Natural killer cell (primary cell): ENCODE measurements at regions not wholly inside any gene's neighbourhood (a gene's known extent, or its start where the extent isn't known, plus 50 kb on each side); places are given as distances from the start of the nearest gene placed in this dataset.
"Not testable (repeated sequence)": the region's sequence is repeated elsewhere in the genome, so short reads cannot be mapped to it uniquely, and the experiment has no call there.

ENCODE experiments used
- ATAC-seq, 3 donors: fragments of 150-1000 bp in 2 of 3; fragments of 200-7000 bp in 1 of 3; cut with Tn5 transposase; 1 replicate in 1 of 3; 2 replicates in 2 of 3; pipeline ENCODE4 v1.10.0; 2021; ENCODE audit warnings: mild to moderate bottlenecking in 2 of 3, moderate library complexity in 2 of 3
- DNase-seq, 2 donors: peaks; one replicate each; pipeline versions ENCODE4 v3.0.0 to v3.0.0-alpha.2; 2013 to 2021; ENCODE audit warnings: mixed read lengths in 1 of 2
- H3K27ac ChIP-seq: one replicate; pipeline ENCODE4 v1.5.1; 2013; ENCODE audit warnings: mild to moderate bottlenecking, low read length
- H3K27me3 ChIP-seq: one replicate; pipeline ENCODE4 v1.6.1; 2013; ENCODE audit warnings: low read length; ENCODE audit not compliant: control insufficient read depth, insufficient read depth
- H3K36me3 ChIP-seq: one replicate; pipeline ENCODE4 v1.6.1; 2013; ENCODE audit warnings: low read length; ENCODE audit not compliant: control insufficient read depth, insufficient read depth
- H3K4me1 ChIP-seq: one replicate; pipeline ENCODE4 v1.6.1; 2013; ENCODE audit warnings: low read length; ENCODE audit not compliant: control insufficient read depth, insufficient read depth
- H3K4me3 ChIP-seq: one replicate; pipeline ENCODE4 v1.5.1; 2013; ENCODE audit warnings: low read length
- H3K9me3 ChIP-seq: one replicate; pipeline ENCODE4 v1.6.1; 2013; ENCODE audit warnings: low read length; ENCODE audit not compliant: control insufficient read depth, insufficient read depth
- H3K27ac Mint-ChIP-seq, 2 donors: one replicate each; pipeline ENCODE4 v1.8.0; 2022; ENCODE audit warnings: mild to moderate bottlenecking in 2 of 2, mixed read lengths in 2 of 2, moderate library complexity in 1 of 2
- H3K27me3 Mint-ChIP-seq, 2 donors: one replicate each; pipeline ENCODE4 v1.8.0; 2022; ENCODE audit warnings: low read depth in 2 of 2, mixed read lengths in 2 of 2
- H3K36me3 Mint-ChIP-seq: one replicate; pipeline ENCODE4 v1.8.0; 2022; ENCODE audit warnings: mixed read lengths
- H3K4me1 Mint-ChIP-seq, 2 donors: one replicate each; pipeline ENCODE4 v1.8.0; 2022; ENCODE audit warnings: mixed read lengths in 2 of 2
- H3K4me3 Mint-ChIP-seq: one replicate; pipeline ENCODE4 v1.8.0; 2022; ENCODE audit warnings: mild to moderate bottlenecking, moderate library complexity, mixed read lengths
- H3K9me3 Mint-ChIP-seq, 2 donors: one replicate each; pipeline ENCODE4 v1.8.0; 2022; ENCODE audit warnings: mixed read lengths in 2 of 2
- WGBS: methylation state at CpG from one replicate; pipeline ENCODE4 v1.1.7; 2013; ENCODE audit warnings: missing lambda C conversion rate; ENCODE audit not compliant: insufficient coverage; 5-methylcytosine and 5-hydroxymethylcytosine counted together
- intact Hi-C: fragments of 100-400 bp; cut with micrococcal nuclease; formaldehyde crosslinking; loops from one replicate; pipeline ENCODE4 v1.14.2; 2022
- TF ChIP-seq, protein P1 (sequence below): fragments of 200-600 bp; IDR thresholded peaks from one replicate; pipeline ENCODE4 v1.8.0; 2022; ENCODE audit warnings: antibody characterized with exemption

DNA sequence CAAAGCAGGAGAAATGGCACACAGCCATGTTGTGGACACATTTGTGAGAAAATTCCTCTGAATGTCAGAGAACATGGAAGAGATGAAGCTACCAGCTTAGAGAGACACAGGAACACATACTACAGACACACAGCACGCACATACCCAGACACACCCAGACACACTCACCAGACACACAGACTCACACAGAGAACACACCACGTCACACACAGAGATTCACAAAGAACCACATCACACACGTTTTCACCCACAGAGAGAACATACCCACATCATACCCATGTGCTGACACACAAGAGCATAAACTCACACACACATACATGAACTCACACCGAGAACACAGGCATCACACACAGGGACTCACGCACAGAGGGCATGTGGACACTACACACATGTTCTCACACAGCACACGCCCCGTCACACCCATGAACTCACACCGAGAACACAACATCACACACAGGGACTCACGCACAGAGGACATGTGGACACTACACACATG is 124.9 kb downstream of the METRNL start:
- Mint-ChIP-seq H3K9me3 (no peaks in the 10 kb centered on the region), H3K27ac (peak overlapping the region; percentile 0 to 98), H3K4me3 (peak overlapping the region; percentile 3), H3K36me3 (no peaks in the 10 kb centered on the region), H3K27me3 (no peaks in the 10 kb centered on the region), H3K4me1 (peaks cover 51 to 62% of the 10 kb centered on the region in 2 donors)
- Histone ChIP-seq H3K9me3 (no peaks in the 10 kb centered on the region), H3K27ac (no peak overlapping the region), H3K4me1 (peaks cover 69% of the 10 kb centered on the region), H3K4me3 (no peak overlapping the region), H3K36me3 (no peaks in the 10 kb centered on the region), H3K27me3 (no peaks in the 10 kb centered on the region)
- DNase-seq: peak in 1 of 2 donors; percentile 41
- WGBS: 82% methylated on average over 4 of the region's 9 CpGs
- intact Hi-C loops: no loop called here
- ATAC-seq: no peak
- TF ChIP-seq, protein P1, sequence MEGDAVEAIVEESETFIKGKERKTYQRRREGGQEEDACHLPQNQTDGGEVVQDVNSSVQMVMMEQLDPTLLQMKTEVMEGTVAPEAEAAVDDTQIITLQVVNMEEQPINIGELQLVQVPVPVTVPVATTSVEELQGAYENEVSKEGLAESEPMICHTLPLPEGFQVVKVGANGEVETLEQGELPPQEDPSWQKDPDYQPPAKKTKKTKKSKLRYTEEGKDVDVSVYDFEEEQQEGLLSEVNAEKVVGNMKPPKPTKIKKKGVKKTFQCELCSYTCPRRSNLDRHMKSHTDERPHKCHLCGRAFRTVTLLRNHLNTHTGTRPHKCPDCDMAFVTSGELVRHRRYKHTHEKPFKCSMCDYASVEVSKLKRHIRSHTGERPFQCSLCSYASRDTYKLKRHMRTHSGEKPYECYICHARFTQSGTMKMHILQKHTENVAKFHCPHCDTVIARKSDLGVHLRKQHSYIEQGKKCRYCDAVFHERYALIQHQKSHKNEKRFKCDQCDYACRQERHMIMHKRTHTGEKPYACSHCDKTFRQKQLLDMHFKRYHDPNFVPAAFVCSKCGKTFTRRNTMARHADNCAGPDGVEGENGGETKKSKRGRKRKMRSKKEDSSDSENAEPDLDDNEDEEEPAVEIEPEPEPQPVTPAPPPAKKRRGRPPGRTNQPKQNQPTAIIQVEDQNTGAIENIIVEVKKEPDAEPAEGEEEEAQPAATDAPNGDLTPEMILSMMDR: no peak

DNA sequence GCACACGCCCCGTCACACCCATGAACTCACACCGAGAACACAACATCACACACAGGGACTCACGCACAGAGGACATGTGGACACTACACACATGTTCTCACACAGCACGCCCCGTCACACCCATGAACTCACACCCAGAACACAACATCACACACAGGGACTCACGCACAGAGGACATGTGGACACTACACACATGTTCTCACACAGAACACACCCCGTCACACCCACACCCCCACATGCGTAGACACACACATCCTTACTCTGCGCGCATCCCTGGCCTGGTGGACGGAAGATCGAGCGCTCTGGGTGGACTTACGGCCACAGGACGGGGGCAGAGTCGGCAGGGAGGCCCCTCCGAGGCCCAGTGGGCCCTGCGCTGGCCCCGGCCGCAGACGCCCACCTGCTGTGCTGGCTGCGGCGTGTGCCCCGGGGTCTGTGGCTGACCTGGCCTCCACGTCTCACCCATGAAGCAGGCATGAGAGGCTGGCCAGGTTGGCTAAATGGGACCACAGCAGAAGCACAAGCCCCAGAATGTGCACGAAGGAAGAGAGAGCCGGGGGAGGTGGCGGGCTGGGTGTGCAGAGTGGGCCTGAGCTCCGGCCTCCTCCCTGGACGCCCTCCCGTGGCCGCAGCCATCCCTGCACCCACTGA is 125.5 kb downstream of the METRNL start:
- peak in 1 of 2 donors; percentile 28 for DNase-seq

DNA sequence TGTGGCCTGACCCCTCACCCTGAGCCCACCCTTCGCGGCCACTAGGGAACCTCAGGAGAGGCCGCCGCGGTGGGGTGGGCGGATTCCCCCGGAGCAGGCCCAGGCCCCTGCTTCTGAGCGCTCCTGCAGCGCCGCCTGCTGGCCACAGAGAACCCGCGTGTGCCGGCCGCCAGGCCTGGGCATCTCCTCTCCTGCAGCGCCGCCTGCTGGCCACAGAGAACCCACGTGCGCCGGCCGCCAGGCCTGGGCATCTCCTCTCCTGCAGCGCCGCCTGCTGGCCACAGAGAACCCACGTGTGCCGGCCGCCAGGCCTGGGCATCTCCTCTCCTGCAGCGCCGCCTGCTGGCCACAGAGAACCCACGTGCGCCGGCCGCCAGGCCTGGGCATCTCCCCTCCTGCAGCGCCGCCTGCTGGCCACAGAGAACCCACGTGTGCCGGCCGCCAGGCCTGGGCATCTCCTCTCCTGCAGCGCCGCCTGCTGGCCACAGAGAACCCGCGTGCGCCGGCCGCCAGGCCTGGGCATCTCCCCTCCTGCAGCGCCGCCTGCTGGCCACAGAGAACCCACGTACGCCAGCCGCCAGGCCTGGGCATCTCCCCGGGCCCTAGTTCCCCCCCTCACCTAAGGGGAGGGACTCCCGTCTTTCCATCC is 126.1 kb downstream of the METRNL start:
- ATAC-seq, H3K36me3 Mint-ChIP-seq, H3K4me3 ChIP-seq, H3K9me3 Mint-ChIP-seq, H3K36me3 ChIP-seq, intact Hi-C loops, H3K9me3 ChIP-seq, H3K27ac ChIP-seq, H3K27me3 Mint-ChIP-seq, H3K27me3 ChIP-seq: not testable (repeated sequence)
- peak overlapping the region; percentile 64 to 72 for H3K27ac Mint-ChIP-seq
- peaks cover 39 to 49% of the 10 kb centered on the region in 2 donors for H3K4me1 Mint-ChIP-seq
- DNase-seq: peak; percentile 77 to 79
- WGBS: 49% methylated on average over 14 of the region's 50 CpGs
- H3K4me1 ChIP-seq: peaks cover 56% of the 10 kb centered on the region
- TF ChIP-seq, protein P1: peak; percentile 68
- H3K4me3 Mint-ChIP-seq: peak overlapping the region; percentile 40

More for the DNA sequence above, 125.5 kb downstream of the METRNL start:
- intact Hi-C loops, H3K9me3 Mint-ChIP-seq, H3K36me3 ChIP-seq, H3K27me3 ChIP-seq, H3K4me3 Mint-ChIP-seq, H3K9me3 ChIP-seq, H3K4me3 ChIP-seq, H3K36me3 Mint-ChIP-seq, H3K27me3 Mint-ChIP-seq, ATAC-seq, H3K27ac ChIP-seq: not testable (repeated sequence)
- 98% methylated on average over 4 of the region's 33 CpGs for WGBS
- H3K4me1 ChIP-seq: peaks cover 63% of the 10 kb centered on the region
- peak overlapping the region in 1 of 2 donors; percentile 98 for H3K27ac Mint-ChIP-seq
- peaks cover 46 to 56% of the 10 kb centered on the region in 2 donors for H3K4me1 Mint-ChIP-seq

DNA sequence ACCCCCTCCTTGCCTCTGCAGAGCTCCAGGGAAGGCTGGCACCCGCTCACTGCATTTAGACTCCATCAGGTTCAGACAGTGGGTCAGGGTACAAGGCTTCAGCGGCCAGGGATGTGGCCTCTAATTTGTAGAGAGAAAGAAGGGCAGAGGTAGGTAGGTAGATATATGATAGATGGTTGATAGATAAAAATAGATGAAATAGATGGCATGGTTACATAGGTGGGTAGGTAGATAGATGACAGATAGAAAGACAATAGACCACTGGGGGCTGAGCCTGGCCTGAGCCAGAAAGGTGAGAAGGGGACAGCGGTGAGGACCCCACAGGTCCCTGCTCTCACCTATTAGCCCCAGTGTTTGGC is 126.6 kb downstream of the METRNL start:
- H3K4me3 Mint-ChIP-seq: peak overlapping the region; percentile 40
- H3K36me3 ChIP-seq, ATAC-seq, H3K4me3 ChIP-seq, H3K27ac ChIP-seq, H3K36me3 Mint-ChIP-seq, H3K27me3 ChIP-seq, H3K9me3 Mint-ChIP-seq, DNase-seq, H3K27me3 Mint-ChIP-seq, intact Hi-C loops, H3K9me3 ChIP-seq: not testable (repeated sequence)
- H3K4me1 ChIP-seq: peaks cover 51% of the 10 kb centered on the region
- H3K4me1 Mint-ChIP-seq: peaks cover 34 to 44% of the 10 kb centered on the region in 2 donors
- H3K27ac Mint-ChIP-seq: peak overlapping the region; percentile 64 to 72
- 96% methylated on average over 2 of the region's 3 CpGs for WGBS

DNA sequence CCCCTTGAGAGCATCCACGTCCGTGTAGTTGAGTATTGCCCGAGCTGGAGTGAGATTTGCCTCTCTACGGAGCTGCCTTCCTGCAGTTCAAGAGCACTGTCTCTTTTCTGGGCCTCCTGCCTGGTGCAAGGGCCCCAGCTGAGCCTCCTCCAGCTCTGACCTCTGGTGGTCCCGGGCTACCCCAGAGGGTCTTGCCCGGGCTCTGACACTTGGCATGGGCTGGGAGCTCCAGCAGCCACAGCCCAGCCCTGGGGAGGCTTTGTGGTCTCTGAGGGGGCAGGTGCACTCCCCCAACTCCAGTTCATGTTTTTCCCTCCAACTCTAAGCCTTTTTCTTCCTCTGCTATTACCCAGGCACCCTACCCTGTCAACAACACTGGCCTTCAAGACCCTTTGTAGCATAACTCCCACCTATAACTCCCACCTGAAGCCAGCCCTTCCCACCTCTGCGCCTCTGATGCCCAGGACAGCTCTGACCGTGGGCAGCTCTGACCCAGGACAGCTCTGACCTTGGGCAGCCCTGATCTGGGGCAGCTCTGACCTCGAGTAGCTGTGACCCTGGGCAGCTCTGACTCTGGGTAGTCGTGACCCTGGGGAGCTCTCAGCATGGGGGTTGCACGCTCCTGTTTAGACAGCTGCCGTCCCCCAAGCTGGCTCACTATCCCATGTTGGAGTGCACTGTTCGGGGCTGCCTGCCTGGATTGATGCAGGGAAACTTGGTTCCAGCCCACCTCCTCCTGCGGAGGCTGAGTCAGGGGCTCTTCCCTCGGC is 127.6 kb downstream of the METRNL start:
- H3K27me3 Mint-ChIP-seq, intact Hi-C loops, H3K36me3 ChIP-seq, H3K4me3 ChIP-seq, H3K4me3 Mint-ChIP-seq, H3K27ac Mint-ChIP-seq, H3K9me3 ChIP-seq, H3K36me3 Mint-ChIP-seq, H3K27ac ChIP-seq, H3K27me3 ChIP-seq, H3K9me3 Mint-ChIP-seq, ATAC-seq, DNase-seq: not testable (repeated sequence)
- peaks cover 41% of the 10 kb centered on the region for H3K4me1 ChIP-seq
- 78% methylated on average over 8 of the region's 15 CpGs for WGBS
- peaks cover 24 to 34% of the 10 kb centered on the region in 2 donors for H3K4me1 Mint-ChIP-seq

DNA sequence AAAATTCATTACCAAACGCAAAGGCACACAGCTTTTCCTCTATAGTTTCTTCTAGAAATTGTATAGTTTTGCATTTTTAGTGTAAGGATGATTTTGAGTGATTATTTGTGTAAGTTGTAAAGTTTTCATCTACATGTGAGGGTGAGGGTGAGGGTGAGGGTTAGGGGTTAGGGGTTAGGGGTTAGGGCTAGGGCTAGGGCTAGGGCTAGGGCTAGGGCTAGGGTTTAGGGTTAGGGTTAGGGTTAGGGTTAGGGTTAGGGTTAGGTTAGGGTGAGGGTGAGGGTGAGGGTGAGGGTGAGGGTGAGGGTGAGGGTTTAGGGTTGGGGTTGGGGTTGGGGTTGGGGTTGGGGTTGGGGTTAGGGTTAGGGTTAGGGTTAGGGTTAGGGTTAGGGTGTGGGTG is 167.6 kb downstream of the METRNL start:
- H3K36me3 Mint-ChIP-seq, H3K4me1 ChIP-seq, H3K27me3 ChIP-seq, H3K4me1 Mint-ChIP-seq, H3K4me3 ChIP-seq, H3K27ac Mint-ChIP-seq, H3K4me3 Mint-ChIP-seq, ATAC-seq, intact Hi-C loops, H3K27ac ChIP-seq, H3K9me3 ChIP-seq, H3K9me3 Mint-ChIP-seq, H3K27me3 Mint-ChIP-seq, H3K36me3 ChIP-seq: not testable (repeated sequence)
- peak in 1 of 2 donors; percentile 53 for DNase-seq
- WGBS: no CpG with 5 or more reads among the region's 1 CpG
